ENCODE measurements at regions not wholly inside any gene's neighbourhood (a gene's known extent, or its start where the extent isn't known, plus 50 kb on each side); places are given as distances from the start of the nearest gene placed in this dataset.

- TF ChIP-seq CTCF (conservative IDR thresholded peaks at IDR 0.05) (no peak), ZFX (IDR thresholded peaks at IDR 0.05) (no peak)
These were observed 160.0 kb downstream of the RBM26 start for GRCh38 chr13:79245937-79246577.
